ENCODE measurements at regions not wholly inside any gene's neighbourhood (a gene's known extent, or its start where the extent isn't known, plus 50 kb on each side); places are given as distances from the start of the nearest gene placed in this dataset.

DNA sequence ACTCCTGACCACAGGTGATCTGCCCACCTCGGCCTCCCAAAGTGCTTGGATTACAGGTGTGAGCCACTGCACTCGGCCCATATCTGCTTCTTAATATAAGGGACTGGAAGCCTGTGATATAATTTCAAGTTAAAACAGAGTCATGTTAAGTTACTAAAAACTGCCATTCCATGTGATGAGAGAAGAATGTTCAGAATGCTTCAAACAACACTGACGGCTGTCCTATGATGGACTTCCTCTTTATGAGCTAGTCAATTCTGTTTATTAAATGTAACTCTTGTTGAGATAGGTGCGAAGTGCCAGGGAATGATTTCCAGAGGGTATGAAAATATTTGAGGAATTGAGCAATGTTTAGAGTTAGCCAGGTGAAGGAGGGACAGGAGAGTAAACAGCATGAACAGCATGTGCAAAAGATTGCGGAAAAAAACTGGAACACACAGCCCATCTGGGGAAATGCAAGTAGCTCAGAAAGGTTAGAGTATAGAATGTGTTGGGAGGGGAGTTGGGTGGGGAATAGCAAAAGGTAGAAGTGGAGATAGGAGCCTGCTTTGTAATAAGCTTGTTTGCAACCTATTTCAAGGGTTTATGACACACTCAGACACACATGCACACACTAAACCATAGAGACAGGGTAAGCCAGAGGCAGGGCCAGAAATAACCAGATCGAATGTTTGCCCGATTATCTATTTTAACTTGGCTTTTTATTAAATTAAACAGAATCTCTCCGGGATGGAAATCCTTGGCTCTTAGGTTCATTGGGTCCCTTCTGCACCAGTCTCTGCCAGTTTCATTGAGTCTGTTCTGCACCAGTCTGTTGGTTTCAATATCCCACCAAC, 135.6 kb upstream of the COX10 start (continued):
- TF ChIP-seq, protein P1, sequence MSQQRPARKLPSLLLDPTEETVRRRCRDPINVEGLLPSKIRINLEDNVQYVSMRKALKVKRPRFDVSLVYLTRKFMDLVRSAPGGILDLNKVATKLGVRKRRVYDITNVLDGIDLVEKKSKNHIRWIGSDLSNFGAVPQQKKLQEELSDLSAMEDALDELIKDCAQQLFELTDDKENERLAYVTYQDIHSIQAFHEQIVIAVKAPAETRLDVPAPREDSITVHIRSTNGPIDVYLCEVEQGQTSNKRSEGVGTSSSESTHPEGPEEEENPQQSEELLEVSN (IDR thresholded peaks at IDR 0.05): no peak
- TF ChIP-seq NANOG (IDR thresholded peaks at IDR 0.05; ENCODE audit: insufficient read depth, low read depth, low read length, poor library complexity, severe bottlenecking) (no peak), EP300 (IDR thresholded peaks at IDR 0.05; ENCODE audit: borderline replicate concordance in 1 of 2, low read depth in 2 of 2, low read length in 2 of 2) (no peak), EZH2 (IDR thresholded peaks at IDR 0.05; ENCODE audit: low read depth, low read length, severe bottlenecking) (no peak), SUZ12 (IDR thresholded peaks at IDR 0.05; ENCODE audit: low read length) (no peak)

Data from H1 (cell line).